Activated naive CD4-positive, alpha-beta T cell (primary cell): ENCODE measurements at regions not wholly inside any gene's neighbourhood (a gene's known extent, or its start where the extent isn't known, plus 50 kb on each side); places are given as distances from the start of the nearest gene placed in this dataset.

Experiments used
- DNase-seq, 4 experiments: peaks; one replicate each; lab custom pipeline; 2025; lab: John Stamatoyannopoulos, UW

DNA sequence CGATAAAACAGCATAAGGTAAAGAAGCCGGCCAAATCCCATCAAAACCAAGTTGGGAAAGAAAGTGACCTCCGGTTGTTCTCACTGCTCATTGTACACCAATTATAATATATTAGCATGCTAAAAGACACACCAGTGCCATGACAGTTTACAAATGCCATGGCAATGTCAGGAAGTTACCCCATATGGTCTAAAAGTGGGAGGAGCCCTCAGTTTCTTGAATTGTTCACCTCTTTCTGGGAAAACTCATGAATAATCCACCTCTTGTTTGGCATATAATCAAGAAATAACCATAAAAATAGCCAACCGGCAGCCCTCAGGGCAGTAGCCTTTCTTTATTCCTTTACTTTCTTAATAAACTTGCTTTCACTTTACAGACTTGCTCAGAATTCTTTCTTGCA, 544.9 kb upstream of the SETBP1 start:
- DNase-seq = no peak

DNA sequence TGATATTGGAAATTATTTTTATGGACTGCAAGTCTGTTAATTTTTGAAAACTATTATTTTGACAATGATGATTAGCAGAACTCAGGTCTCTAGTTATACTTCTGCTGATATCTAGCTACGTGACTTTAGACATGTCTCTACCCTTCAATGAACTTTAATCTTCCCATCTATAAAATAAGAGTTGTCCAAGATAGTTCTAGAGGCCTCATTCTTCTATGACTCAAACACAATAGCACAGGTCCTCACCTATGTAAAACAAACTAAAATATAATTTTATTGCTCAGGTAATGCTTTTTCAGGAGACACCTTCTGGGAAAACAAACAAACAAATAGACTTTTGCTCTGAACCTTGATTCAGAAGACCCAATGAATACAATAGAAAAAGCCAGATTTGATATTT, 544.4 kb upstream of the SETBP1 start:
- no peak for DNase-seq

- DNase-seq = no peak
Observed at GRCh38 chr18:44143072-44143471, 537.6 kb upstream of the SETBP1 start.

- no peak for DNase-seq
Observed at GRCh38 chr18:44149706-44150105, 531.0 kb upstream of the SETBP1 start.

- no peak for DNase-seq
Observed at GRCh38 chr18:44153981-44154380, 526.7 kb upstream of the SETBP1 start.

GRCh38 chr18:44156126-44156525, 524.6 kb upstream of the SETBP1 start:
- DNase-seq = no peak

DNA sequence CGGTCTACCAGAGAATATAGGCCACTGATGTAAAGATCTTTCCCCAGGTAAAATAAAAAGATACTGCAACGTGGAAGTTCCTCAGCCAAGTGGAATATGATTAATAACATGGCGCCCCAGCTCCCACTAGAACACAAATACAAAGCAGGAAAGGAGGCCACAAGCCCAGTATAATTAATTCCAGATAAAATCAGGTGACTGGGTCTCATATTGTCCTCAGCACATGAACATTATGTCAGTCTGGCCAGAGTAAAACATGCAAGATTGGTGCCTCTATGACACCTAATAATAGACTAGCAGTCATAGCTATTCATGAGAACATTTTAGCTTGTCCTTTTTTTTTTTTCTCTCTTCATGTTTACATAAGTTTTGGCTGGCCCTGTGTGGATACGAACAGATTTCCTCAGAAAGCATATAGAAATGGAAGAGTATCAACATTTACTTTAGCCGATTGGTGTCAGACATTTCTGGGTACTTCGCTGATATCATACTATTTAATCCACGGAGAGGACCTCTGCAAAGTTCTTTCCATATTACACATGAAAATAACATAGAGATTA, 523.8 kb upstream of the SETBP1 start:
- DNase-seq = no peak

GRCh38 chr18:44170208-44170880, 510.3 kb upstream of the SETBP1 start:
- no peak for DNase-seq

- no peak for DNase-seq
Observed at GRCh38 chr18:44171301-44171700, 509.4 kb upstream of the SETBP1 start.

DNA sequence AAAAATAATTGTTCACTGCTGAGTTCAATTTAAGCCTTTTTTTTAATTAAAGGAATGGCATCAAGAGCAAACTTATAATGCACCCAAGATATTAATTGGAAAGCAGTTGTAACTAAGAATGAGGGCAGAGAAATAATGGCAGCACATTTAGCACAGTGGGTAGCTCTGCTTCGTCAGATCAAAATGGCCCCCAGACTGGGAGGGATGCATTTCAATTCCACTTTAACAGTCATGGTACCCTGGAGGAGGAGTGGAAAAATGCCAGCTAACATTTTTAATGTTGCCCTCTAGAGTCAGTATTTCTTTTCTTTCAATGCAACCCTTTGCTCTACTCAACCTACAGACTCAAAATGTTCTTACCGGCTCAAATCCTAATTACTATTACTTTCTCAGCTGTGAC, 504.8 kb upstream of the SETBP1 start:
- no peak for DNase-seq

GRCh38 chr18:44178476-44178875, 502.2 kb upstream of the SETBP1 start:
- DNase-seq = no peak

GRCh38 chr18:44179693-44180092, 501.0 kb upstream of the SETBP1 start:
- no peak for DNase-seq

DNA sequence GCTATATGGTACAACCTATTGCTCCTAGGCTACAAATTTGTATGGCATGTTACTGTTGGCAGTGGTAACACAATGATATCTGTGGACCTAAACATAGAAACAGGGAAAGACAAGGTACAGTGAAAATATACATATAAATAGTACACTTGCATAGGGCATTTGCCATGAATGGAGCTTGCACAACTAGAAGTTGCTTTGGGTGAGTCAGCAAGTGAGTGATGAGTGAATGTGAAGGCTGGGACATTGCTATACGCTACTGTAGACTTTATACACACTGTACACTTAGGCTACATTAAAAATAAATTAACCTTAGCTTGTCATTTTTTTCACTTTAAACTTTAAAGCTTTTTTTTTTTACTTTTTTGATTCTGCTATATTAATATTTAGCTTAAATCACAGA, 500.0 kb upstream of the SETBP1 start:
- no peak for DNase-seq

DNA sequence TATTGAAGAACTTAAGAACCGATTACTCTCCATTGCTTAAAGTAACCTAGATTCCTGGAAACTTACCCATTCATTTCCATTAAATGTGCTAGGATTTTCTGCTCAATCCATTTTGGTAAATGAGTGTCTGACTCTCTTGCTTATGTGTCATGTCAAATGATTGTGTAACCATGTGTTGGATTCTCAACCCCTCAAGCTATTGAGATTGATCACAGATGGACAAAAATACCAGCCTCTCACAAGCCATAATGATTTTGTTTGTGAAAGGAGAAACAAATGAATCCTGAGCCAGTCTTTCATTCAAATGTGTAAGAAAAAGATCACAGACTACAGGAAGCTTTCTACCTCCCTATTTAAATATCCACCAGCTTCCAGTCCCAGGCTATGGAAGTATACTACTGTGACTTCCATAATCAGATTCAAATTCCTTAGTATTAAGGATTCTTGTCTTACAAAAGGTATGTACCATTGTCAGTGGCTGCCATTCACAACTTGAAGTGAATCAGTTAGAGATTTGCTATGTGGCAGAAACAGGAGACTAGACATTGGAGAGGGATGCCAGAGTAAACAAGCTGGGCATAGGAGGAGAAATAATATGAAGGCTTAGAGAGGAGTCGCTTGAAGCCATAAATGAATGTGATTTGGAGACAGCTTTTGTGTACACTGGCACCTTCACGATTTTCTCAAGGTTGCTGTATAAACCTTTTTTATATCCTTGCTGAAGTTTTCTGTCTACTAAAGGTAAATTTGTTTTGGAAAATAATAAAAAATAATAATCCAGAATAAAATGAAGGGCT, 498.5 kb upstream of the SETBP1 start:
- no peak for DNase-seq

DNA sequence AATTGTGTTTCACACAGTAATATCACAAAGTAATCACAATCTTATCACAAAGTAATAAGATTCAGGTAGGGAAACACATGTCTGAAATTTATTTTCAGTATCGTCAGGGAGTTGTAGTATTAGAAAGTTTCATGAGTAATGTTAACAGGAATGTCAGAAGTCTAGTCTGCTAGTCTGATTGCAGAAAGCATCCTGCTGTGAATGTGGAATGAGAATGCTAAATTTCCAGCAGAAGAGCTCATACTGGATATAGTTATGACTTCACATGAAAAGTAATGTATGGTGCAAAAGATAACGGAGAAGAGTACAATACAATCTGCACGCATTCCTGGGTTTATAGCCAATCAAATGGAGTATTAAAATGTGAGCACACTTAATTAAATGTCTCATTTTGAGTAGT, 494.7 kb upstream of the SETBP1 start:
- no peak for DNase-seq

DNA sequence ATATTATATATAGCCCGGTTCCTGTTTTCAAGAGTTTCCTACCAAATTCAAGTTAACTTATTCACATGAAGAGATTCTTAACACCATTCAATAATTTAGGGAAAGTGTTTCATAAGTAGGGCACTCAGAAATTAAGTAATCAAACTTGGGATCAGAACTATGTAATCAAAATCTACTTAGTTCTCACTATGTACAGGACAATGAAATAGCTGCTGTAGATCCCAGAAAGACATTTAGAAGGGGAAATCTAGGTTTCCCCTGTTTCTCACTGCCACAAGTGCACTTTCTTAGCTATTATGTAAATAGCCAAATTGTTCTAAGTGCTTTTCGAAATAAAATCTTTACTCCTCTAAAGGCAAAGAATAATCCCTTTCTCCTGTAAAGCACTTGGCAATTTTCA, 493.6 kb upstream of the SETBP1 start:
- no peak for DNase-seq

DNA sequence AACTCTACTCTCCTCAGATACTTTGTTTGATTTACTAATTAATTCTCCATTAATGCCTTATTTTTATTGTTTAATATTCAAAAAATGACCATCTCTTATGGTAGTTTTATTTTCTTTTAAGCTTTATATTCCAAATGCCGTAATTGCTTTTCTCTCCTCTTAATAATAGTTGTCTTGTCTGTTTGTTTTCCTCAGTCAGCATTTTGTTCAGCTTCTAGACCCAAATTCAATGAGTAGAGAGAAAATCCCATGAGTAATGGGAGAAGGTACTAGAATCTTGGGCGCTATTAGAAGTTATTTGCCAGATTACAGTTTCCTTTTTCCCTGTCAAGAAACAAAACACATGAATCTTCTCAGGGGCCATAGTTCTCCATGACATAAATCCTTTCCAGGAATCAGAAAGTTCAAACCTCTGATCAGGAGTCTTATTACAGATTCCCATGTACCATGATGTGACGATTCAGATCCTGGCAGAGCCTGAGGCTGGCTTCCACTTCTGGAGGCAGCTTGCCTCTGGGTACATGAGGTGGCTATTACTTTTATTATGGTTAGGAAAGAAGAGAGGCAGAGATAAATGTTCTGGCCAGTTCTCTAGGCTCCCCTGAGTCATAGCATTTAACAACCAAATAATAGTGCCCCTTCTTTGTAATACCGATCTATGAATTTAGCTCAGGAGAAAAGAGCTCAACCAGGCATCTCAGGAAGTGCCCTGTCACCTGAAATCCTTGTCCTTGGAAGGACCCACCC, 485.1 kb upstream of the SETBP1 start:
- no peak for DNase-seq

- DNase-seq = no peak
Observed at GRCh38 chr18:44197832-44198611, 482.7 kb upstream of the SETBP1 start.

- no peak for DNase-seq
Observed at GRCh38 chr18:44198612-44199284, 481.9 kb upstream of the SETBP1 start.

GRCh38 chr18:44213293-44213692, 467.4 kb upstream of the SETBP1 start:
- no peak for DNase-seq

DNA sequence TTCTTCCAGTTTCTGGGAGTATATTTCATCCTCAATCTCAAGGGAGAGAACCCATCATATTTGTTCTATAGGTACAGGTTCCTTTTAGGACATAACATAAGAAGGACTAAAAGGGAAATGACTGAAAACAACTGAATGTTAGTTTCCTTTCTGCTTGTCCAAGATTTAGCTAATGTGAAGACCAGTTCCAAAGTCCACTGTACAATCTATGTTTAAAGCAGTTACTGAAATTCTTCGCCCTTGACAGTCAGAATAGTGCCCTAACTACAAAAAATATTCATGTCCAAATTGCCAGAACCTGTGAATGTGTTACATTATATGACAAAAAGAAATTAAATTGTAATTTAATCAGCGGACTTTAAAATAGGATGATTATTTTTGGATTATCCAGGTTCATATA, 466.3 kb upstream of the SETBP1 start:
- DNase-seq = no peak
